Kidney epithelial cell (primary cell): ENCODE measurements at regions not wholly inside any gene's neighbourhood (a gene's known extent, or its start where the extent isn't known, plus 50 kb on each side); places are given as distances from the start of the nearest gene placed in this dataset.

ENCODE experiments used
- DNase-seq: peaks from one replicate; pipeline ENCODE4 v3.0.0-alpha.2; 2010; ENCODE audit warnings: low read depth
- H3K27me3 ChIP-seq: 2 replicates; pipeline ENCODE4 v1.6.0; 2011; ENCODE audit warnings: low read length; ENCODE audit not compliant: control insufficient read depth, insufficient read depth
- H3K36me3 ChIP-seq: 2 replicates; pipeline ENCODE4 v1.5.1; 2011; ENCODE audit warnings: low read length; ENCODE audit not compliant: control insufficient read depth, insufficient read depth
- H3K4me3 ChIP-seq: 2 replicates; pipeline ENCODE4 v1.5.1; 2011; ENCODE audit warnings: low read depth, mild to moderate bottlenecking, control low read depth, low read length
- CTCF ChIP-seq: IDR thresholded peaks from 2 replicates; pipeline ENCODE4 v1.5.1; 2011; ENCODE audit warnings: mild to moderate bottlenecking, moderate library complexity, low read length, control low read depth, inconsistent platforms; ENCODE audit not compliant: insufficient read depth, poor library complexity, severe bottlenecking

- no peak for DNase-seq
- Histone ChIP-seq H3K4me3 (no peak overlapping the region), H3K27me3 (no peaks in the 10 kb centered on the region), H3K36me3 (no peaks in the 10 kb centered on the region)
- TF ChIP-seq CTCF, result no peak
Observed at GRCh38 chr2:7577769-7578168, 660.6 kb downstream of the RNF144A start.

- no peak for DNase-seq
- H3K36me3 ChIP-seq, result no peaks in the 10 kb centered on the region
- no peak overlapping the region for H3K4me3 ChIP-seq
- H3K27me3 ChIP-seq, result no peaks in the 10 kb centered on the region
- no peak for TF ChIP-seq CTCF
Observed at GRCh38 chr2:7584017-7584416, 666.8 kb downstream of the RNF144A start.

GRCh38 chr2:7586898-7587297, 669.7 kb downstream of the RNF144A start:
- no peak for DNase-seq
- no peak for TF ChIP-seq CTCF
- H3K4me3 ChIP-seq, result no peak overlapping the region

GRCh38 chr2:7588295-7588694, 671.1 kb downstream of the RNF144A start:
- no peak for DNase-seq
- TF ChIP-seq CTCF, result no peak

More at GRCh38 chr2:7586898-7587297, 669.7 kb downstream of the RNF144A start:
- Histone ChIP-seq H3K36me3 (no peaks in the 10 kb centered on the region), H3K27me3 (no peaks in the 10 kb centered on the region)

GRCh38 chr2:7592618-7593140, 675.5 kb downstream of the RNF144A start:
- H3K4me3 ChIP-seq, result no peak overlapping the region
- TF ChIP-seq CTCF, result no peak
- H3K27me3 ChIP-seq, result no peaks in the 10 kb centered on the region
- no peak for DNase-seq
- H3K36me3 ChIP-seq, result no peaks in the 10 kb centered on the region

More at GRCh38 chr2:7588295-7588694, 671.1 kb downstream of the RNF144A start:
- Histone ChIP-seq H3K4me3 (no peak overlapping the region), H3K27me3 (no peaks in the 10 kb centered on the region), H3K36me3 (no peaks in the 10 kb centered on the region)

GRCh38 chr2:7593360-7593759, 676.1 kb downstream of the RNF144A start:
- DNase-seq, result no peak
- TF ChIP-seq CTCF, result no peak
- H3K4me3 ChIP-seq, result no peak overlapping the region
- H3K36me3 ChIP-seq, result no peaks in the 10 kb centered on the region
- no peaks in the 10 kb centered on the region for H3K27me3 ChIP-seq
